GM18499 (cell line): ENCODE measurements at regions not wholly inside any gene's neighbourhood (a gene's known extent, or its start where the extent isn't known, plus 50 kb on each side); places are given as distances from the start of the nearest gene placed in this dataset.

Source experiments
- ATAC-seq: cut with Tn5 transposase; IDR thresholded peaks from one replicate; pipeline ENCODE4 v1.9.1; 2021; ENCODE audit warnings: moderate number of reproducible peaks; ENCODE audit not compliant: insufficient read depth, unreplicated experiment

- ATAC-seq: no peak
These were observed 217.1 kb upstream of the ZMIZ1 start for GRCh38 chr10:78851647-78852046.

GRCh38 chr10:78852466-78853240 lies 216.1 kb upstream of the ZMIZ1 start:
- ATAC-seq: no peak

- ATAC-seq: no peak
These were observed 214.9 kb upstream of the ZMIZ1 start for GRCh38 chr10:78853864-78854263.

GRCh38 chr10:78856421-78856820 lies 212.3 kb upstream of the ZMIZ1 start:
- ATAC-seq: no peak

- no peak for ATAC-seq
These were observed 211.6 kb upstream of the ZMIZ1 start for GRCh38 chr10:78857193-78857592.

GRCh38 chr10:78859266-78859665 lies 209.5 kb upstream of the ZMIZ1 start:
- ATAC-seq: no peak

GRCh38 chr10:78859769-78860168 lies 209.0 kb upstream of the ZMIZ1 start:
- no peak for ATAC-seq

DNA sequence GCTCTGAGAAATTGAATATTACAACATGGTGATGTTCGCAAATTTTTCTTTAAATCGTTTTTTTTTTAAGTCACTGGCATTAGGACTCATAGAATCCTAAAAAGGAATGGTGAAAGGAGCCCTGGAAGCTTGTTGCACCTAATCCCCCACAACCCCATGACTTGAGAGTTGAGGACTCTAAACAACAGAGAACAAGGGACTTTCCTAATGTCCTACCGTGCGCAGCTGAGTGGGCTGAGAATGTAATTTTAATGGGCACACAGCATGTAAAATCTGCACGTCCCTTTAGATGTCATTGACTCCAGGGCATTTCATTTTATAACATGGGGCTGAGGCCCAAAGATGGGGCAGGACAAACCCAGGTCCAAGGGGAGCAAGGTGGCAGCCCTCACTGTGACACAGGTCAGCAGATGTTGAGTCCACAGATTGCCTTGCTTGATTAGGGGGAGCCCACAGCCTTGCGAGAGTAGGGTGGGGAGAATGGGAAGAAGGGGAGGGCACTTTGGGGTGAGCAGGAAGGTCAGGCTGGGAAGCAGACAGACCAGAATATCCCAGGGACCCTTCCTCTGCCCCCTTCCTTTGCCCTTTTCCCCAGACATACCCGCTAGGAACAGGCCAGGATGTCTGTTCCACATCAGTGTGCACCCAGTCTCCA lies 208.4 kb upstream of the ZMIZ1 start:
- ATAC-seq: no peak

DNA sequence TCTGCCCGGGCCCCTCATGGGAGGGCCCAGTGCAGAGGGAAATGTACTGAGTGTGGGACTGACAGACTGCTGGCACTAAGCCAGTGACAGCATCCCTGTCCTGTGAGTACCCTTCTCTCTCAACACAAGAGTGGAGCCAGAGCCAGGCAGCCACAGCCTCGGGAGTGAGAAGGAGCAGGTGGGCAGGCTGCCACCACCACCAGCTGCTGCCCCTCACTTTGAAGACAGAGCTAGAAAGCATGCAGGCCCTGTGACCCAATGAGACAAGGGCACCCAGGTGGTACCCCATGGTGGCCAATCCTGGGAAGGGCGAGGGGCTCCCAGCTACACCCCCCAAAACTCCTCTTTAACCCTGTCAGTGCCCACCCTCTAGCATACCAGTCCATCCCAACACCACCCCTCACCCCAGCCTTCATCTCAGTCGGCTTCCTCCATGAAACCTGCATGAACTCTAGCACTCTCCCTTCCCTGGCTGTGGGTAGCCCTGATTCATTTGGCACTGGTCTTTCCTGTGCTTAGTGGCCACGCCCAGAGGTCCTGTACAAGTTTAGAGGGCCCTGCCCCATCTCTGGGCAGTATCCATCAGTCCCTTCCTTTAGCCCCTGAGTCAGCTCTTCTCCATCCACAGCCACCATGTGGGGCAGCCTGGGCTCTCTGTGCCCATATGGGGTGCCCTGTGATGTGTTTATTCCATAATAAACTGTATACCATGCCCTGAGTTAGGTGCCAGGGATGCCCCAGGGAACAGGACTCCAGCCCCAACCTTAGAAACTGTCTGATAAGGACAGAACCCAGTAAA lies 207.0 kb upstream of the ZMIZ1 start:
- no peak for ATAC-seq

DNA sequence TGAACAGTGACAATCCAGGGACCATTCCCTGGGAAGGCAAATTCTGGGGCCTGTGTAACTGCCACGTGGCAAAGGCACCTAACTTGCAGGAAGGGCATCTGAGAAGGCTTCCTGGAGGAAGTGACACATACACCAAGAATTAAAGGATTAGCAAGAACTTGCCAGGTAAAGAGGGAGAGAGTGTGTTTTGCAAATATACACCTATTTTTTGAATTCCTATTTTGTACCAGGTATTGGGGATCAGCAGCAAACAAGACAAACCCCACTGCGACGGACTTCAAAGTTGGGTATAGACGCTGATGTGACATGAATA lies 206.5 kb upstream of the ZMIZ1 start:
- ATAC-seq: no peak

- ATAC-seq: no peak
These were observed 205.4 kb upstream of the ZMIZ1 start for GRCh38 chr10:78863140-78863905.

DNA sequence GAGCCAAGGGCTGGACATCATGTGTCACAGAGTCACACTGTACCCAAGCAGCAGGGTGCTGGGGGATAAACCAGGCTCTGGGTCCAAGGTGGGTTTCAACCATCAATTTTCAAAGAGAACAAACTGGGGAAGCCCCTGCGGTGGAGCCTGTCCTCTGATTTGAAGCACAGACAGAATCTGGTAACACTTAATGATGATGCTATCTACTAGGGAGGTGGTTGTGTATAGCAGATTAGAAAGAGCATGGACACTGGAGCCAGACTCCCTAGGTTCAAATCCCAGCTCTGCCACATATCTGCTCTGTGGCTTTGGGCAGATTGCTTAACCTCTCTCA lies 204.9 kb upstream of the ZMIZ1 start:
- no peak for ATAC-seq

- no peak for ATAC-seq
These were observed 203.8 kb upstream of the ZMIZ1 start for GRCh38 chr10:78864761-78865537.

DNA sequence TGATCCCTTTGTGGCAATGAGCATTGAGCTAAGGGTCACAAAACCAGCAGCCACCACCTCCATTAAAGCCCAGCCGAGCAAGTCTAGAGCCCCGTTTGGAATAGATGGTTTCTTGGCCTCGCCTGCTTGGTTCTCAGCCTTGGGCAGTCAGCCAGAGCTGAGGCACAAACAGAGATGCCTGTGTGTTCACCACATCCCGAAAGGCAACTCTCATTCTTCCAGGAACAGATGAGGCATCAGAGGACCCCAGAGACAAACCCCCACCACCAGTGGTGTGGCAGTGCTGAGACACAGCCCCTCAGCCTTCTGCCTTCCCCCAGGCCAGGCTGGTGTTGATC lies 203.3 kb upstream of the ZMIZ1 start:
- ATAC-seq: no peak

- no peak for ATAC-seq
These were observed 202.6 kb upstream of the ZMIZ1 start for GRCh38 chr10:78865931-78866717.

- ATAC-seq: no peak
These were observed 201.8 kb upstream of the ZMIZ1 start for GRCh38 chr10:78866731-78867554.

GRCh38 chr10:78867555-78867939 lies 201.2 kb upstream of the ZMIZ1 start:
- no peak for ATAC-seq

DNA sequence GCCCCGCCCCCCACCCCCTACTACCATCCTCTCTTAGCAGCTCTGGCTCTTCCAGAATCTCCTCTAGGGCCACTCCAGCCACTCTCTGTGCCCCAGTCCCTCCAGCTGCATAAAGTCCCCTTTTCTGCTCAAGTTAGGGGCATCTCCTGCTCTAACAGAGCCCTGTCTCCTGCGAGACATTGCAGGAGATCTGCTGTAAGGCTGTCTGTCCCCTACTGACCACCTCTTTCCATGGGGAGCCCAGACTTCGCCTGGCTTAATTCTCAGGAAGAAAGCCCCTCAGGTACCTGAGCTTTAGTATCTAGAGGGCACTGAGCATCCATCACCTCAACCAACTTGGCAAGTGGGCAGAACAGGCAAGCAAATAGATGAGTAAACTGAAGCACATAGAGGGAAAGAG lies 200.7 kb upstream of the ZMIZ1 start:
- ATAC-seq: no peak

- no peak for ATAC-seq
These were observed 200.3 kb upstream of the ZMIZ1 start for GRCh38 chr10:78868456-78868855.
